GM11168 (cell line): ENCODE measurements at regions not wholly inside any gene's neighbourhood (a gene's known extent, or its start where the extent isn't known, plus 50 kb on each side); places are given as distances from the start of the nearest gene placed in this dataset.
"Not testable (repeated sequence)": the region's sequence is repeated elsewhere in the genome, so short reads cannot be mapped to it uniquely, and the experiment has no call there.

Experiments used
- in situ Hi-C: fragments of 300-500 bp; cut with MboI; formaldehyde crosslinking; loops from one replicate; pipeline ENCODE4 v1.12.0; 2022; ENCODE audit warnings: low sequenced_read_pairs; ENCODE audit not compliant: unreplicated experiment

DNA sequence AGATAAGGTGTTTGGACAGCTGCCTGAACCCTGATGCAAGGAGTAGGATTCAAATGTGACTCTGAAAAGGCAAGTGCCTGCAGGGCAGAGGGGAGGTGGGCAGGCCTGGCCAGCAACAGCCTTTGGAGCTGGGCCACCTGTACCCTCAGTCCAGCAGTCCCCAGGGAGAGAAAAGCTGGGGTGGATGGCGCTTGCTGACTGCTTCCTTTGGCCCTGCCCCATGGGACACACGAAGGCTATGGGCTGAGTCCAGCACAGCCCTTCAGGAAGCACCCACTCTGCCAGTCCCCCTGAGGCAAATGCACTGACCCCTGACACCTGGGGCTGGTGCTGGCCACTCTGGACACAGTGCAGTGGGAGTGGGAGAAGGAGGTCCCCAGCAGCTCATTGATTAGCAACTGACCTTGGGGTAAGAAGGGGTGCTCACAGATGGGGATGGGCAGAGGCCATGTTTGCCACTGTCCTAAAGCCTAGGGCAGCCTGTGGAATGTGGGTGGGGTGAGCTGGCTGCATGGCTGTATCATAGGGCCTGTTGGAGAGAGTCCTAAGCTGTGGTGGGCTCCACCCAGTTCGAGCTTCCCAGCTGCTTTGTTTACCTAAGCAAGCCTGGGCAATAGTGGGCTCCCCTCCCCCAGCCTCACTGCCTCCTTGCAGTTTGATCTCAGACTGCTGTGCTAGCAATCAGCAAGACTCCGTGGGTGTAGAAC is 290.7 kb downstream of the CCDC74A start:
- in situ Hi-C loops, result not testable (repeated sequence)

DNA sequence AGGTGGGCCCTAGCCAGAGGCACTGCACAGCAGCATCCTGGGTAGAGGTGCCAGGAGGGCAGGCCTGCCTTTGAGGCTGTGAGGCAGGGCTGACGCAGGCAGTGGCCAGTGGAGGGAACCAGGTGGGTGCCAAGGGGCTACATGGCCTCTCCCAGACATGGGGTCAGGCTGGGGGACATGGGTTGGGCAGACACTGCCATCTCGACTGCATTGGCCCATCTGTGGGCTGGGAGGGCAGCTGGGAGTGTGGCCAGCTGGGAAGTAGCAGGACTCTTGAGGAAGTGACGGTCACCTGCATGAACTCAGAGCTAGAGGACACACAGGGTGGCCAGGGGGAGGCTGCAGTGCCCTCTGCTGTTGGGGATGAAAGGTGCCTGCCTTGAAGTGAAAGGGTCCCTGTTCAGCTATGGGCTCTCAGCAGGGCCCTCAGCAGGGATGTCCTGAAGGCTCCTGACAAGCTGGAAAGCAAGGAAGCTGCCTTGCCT is 294.6 kb downstream of the CCDC74A start:
- in situ Hi-C loops, result loop anchor here (5.0 kb wide), 1 partner anchor 45 kb away; no protein-coding TSS in a partner anchor

GRCh38 chr2:131823058-131823457 is 295.4 kb downstream of the CCDC74A start:
- in situ Hi-C loops, result loop anchor here (5.0 kb wide), 1 partner anchor 46 kb away; no protein-coding TSS in a partner anchor

DNA sequence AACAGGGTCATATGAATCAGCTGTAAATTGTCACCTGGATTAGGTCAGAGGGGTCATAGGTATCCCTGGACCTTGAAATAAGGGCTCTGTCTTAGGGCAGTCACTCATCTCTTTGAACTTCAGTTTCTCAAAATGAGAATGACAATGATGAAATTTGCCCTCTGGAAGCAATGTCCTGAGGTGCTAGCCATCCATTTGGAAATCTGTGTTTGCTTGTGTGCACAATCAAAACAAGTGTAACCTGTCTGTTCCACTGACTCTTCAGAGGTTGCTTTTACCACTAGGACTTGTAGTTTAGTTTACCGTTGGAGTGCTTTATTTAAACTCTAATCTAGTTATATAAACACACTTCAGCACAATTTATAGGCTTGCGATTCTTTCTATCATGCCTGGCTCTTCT is 297.3 kb downstream of the CCDC74A start:
- in situ Hi-C loops, result loop anchor here (5.0 kb wide), 1 partner anchor 48 kb away; no protein-coding TSS in a partner anchor

DNA sequence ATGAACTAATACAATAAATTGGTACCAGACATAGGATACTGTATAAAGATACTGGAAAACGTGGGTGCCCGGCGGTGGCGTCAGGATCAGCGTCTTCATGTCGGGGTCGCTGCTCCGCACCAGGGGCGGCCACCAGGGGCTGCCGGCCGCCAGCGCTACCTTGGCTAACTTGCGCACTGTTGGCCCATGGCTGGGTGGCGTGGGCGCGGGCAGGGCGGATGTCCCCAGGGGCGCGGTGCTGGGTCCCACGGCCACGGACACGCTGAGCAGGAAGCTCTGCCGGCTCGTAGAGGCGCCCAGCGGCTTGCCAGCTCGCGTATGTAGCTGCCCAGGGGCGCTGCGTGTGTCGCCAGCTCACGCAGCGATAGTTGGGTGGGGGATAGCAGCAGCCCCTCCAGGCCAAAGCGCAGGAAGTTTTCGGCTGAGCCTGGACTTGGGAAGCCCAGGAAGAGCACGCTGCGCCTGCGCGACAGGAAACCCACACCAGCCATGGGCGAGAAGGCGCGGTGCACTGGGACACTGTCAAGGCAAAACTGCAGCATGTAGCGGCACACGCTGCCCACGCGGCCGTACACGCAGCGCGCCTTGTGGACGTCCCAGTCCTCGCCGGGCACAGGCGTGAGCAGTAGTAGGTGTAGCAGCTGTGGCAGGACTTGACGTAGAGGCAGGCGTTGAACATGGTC is 299.9 kb downstream of the CCDC74A start:
- in situ Hi-C loops, result no loop called here

DNA sequence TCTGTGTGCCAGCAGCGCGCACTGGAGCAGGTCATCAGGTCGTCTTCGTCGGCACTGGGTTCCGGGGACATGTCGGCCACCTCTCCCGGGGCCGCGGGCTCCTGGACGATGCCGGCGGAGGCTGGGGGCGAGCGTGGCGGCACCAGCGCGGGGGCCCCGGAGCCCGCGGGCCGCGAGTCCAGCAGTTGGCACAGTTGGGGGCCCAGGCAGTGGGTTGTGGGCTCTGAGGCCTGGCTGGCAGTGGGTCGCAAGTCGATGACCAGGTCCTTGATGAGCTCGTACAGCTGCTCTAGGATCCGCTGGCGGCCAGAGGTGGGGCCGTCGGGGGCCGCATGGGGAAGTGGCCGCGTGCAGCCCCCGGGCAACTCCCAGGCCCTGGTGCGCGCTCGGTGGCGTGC is 300.5 kb downstream of the CCDC74A start:
- in situ Hi-C loops, result no loop called here

DNA sequence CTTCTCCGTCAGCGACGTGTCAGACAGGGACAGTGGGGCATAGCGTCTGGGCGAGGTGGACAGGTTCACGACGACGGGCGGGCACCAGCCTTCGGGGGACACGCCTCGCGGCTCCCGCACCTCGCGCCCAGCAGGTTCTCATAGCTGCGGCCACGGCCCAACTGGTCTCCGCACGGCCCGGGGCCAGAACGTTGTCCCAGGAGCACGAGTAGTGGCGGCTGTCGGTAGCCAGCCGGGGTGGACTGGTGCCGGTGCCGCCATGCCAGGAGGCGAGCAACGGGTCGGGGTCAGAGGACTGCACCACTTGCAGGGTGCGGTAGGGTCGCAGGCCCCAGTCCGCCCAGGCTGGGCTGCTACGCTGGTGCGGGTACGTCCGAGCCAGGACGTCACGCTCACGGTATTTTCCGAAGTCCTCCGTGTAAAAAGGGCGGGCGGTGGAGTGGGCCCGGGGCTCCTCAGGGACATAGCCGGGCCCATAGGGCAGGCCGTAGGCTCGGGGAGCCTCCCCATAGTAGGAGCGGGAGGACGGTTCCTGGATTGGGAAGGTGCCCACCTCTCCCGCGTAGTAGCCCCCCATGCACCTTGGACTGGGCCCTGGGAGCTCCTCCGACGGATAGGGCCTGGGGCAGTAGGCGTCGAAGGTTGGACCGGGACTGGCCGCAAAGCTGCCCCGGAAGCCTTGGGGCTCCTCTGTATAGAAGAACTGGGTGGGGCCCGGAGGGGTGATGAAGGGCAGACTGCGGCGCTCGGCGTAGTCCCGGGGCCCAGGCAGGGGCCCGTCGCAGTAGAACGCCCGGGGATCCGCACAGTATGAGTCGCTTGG is 301.2 kb downstream of the CCDC74A start:
- in situ Hi-C loops, result not testable (repeated sequence)

DNA sequence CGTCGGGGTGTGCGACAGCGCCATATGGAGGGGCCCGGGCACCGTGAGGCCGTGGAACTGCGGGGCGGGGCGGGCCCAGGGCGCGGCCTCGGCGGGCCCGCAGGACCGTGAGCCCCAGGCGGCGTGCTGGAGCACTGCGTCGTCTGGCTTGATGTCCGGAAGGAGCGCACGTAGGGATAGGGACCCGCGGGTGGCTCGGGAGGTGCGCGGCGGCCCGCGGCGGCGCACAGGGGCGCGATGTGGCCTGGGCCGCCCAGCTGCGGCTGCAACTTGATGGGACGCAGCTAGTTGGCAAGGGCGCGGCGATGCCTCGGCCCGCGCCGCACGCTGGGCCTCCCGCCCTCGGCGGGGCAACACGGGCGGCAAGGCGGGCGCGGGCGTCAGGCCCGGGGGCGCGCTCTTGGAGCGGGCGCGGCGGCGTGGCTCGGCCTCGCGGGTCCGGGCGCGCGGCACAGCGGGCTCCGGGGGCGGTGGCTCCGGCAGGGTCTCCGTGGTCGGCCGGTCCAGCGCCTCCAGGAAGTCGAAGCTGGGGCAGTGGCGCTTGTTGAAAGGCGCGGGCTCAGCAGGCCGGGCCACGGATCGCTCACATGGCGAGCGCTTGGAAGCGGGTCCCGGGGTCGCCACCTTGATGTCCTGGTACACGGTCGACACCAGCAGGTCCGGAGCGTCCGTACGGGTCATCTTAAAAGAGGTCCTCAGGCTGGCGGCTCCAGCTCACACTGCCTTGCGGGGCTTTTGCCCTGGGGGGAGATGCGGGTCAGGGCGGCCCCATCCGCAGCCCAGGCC is 302.0 kb downstream of the CCDC74A start:
- in situ Hi-C loops, result not testable (repeated sequence)

GRCh38 chr2:131830242-131830945 is 302.7 kb downstream of the CCDC74A start:
- in situ Hi-C loops, result not testable (repeated sequence)

DNA sequence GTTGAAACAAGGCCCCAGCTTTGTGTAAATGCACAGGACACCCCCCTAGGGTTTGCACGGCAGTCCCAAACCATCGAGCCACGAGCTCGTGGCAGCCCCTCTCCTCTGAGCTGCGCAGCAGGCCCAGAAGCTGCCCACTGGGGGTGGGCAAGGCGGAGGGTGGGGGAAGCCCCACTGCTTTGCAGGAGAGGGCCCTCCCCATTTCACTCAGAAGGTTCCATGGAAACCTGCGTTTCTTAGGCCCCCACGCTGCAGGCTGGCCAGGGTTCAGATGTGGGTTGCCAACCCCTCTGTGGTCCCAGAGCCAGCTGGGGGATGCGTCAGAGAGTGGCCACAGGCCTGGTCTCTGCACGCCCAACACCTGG is 303.2 kb downstream of the CCDC74A start:
- in situ Hi-C loops, result not testable (repeated sequence)

GRCh38 chr2:131831450-131832208 is 303.9 kb downstream of the CCDC74A start:
- in situ Hi-C loops, result not testable (repeated sequence)

- in situ Hi-C loops, result not testable (repeated sequence)
These were observed 304.6 kb downstream of the CCDC74A start for GRCh38 chr2:131832209-131832780.

- in situ Hi-C loops, result not testable (repeated sequence)
These were observed 305.2 kb downstream of the CCDC74A start for GRCh38 chr2:131832917-131833316.

- in situ Hi-C loops, result not testable (repeated sequence)
These were observed 305.9 kb downstream of the CCDC74A start for GRCh38 chr2:131833367-131834202.

GRCh38 chr2:131834203-131835020 is 306.7 kb downstream of the CCDC74A start:
- in situ Hi-C loops, result not testable (repeated sequence)

DNA sequence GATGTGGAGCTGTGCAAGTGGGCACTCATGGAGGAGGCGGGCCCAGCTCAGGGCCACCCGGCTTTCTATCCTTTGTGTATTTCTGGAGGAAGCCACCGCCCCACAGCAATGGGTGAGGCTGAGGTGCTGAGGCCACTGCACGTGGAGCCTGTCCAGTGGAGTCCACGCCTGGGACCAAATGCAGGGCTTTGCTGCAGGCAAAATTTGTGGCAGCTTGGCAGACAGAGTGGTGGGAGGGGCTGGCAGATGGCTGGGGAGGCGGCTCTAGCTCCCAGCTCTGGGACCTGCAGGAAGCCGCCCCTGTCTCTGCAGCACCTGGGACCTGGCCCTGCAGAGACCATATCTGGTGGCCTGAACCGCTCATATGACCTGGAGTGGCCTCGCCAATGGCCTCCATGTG is 307.3 kb downstream of the CCDC74A start:
- in situ Hi-C loops, result not testable (repeated sequence)
